Sigmoid colon (tissue), 6 donors: ENCODE measurements at regions not wholly inside any gene's neighbourhood (a gene's known extent, or its start where the extent isn't known, plus 50 kb on each side); places are given as distances from the start of the nearest gene placed in this dataset.

ENCODE experiments used
- DNase-seq: peaks from one replicate; pipeline ENCODE4 v3.0.0-alpha.2; 2019
- H3K27ac ChIP-seq, 4 donors: fragments of 200-600 bp; sonication (generic); one replicate each; pipeline ENCODE4 v1.5.1; 2016 to 2019; ENCODE audit warnings: mild to moderate bottlenecking in 1 of 4
- H3K27me3 ChIP-seq, 3 donors: fragments of 200-600 bp; sonication (generic); one replicate each; pipeline ENCODE4 v1.5.1; 2019; ENCODE audit warnings: mild to moderate bottlenecking in 1 of 3
- H3K36me3 ChIP-seq, 4 donors: fragments of 200-600 bp; sonication (generic); one replicate each; pipeline ENCODE4 v1.5.1; 2016 to 2019
- H3K4me1 ChIP-seq, 4 donors: fragments of 200-600 bp; sonication (generic); one replicate each; pipeline ENCODE4 v1.5.1; 2017 to 2019
- H3K4me3 ChIP-seq, 4 donors: fragments of 200-600 bp; sonication (generic); one replicate each; pipeline ENCODE4 v1.5.1; 2017 to 2019; ENCODE audit warnings: mild to moderate bottlenecking in 2 of 4, moderate library complexity in 1 of 4
- H3K9me3 ChIP-seq, 4 donors: fragments of 200-600 bp in 3 of 4; sonication (generic) in 3 of 4; one replicate each; pipeline versions ENCODE4 v1.5.1 to v1.6.1; 2013 to 2019
- EP300 ChIP-seq, 4 donors: sonication (generic); formaldehyde crosslinking; IDR thresholded peaks; one replicate each; pipeline ENCODE4 v1.6.1; 2017; ENCODE audit warnings: antibody characterized with exemption in 4 of 4
- POLR2A ChIP-seq, 2 donors: fragments of 450-650 bp; IDR thresholded peaks; one replicate each; pipeline ENCODE4 v1.6.1; 2016; ENCODE audit warnings: antibody characterized with exemption in 2 of 2, mild to moderate bottlenecking in 2 of 2, moderate library complexity in 2 of 2
- POLR2AphosphoS5 ChIP-seq, 4 donors: sonication (generic); formaldehyde crosslinking; IDR thresholded peaks; one replicate each; pipeline ENCODE4 v1.6.1; 2017; ENCODE audit warnings: antibody characterized with exemption in 4 of 4
- WGBS, 2 donors: extraction: QIAGEN DNeasy Blood & Tissue Kit; methylation state at CpG; one replicate each; pipeline ENCODE4 v1.1.7; 2013; 5-methylcytosine and 5-hydroxymethylcytosine counted together
- intact Hi-C: fragments of 100-400 bp; cut with DNase I; formaldehyde crosslinking; loops from one replicate; pipeline ENCODE4 v1.15.1; 2023
- TF ChIP-seq, protein P1 (sequence below), 4 experiments: fragments of 450-650 bp in 3 of 4; fragments of 200-600 bp in 1 of 4; IDR thresholded peaks; one replicate each; pipeline ENCODE4 v1.5.1; 2016 to 2019; ENCODE audit warnings: antibody characterized with exemption in 4 of 4, mild to moderate bottlenecking in 3 of 4, moderate library complexity in 2 of 4
- donor health status: healthy with polysubstance abuse.
- donor health status: healthy.

DNA sequence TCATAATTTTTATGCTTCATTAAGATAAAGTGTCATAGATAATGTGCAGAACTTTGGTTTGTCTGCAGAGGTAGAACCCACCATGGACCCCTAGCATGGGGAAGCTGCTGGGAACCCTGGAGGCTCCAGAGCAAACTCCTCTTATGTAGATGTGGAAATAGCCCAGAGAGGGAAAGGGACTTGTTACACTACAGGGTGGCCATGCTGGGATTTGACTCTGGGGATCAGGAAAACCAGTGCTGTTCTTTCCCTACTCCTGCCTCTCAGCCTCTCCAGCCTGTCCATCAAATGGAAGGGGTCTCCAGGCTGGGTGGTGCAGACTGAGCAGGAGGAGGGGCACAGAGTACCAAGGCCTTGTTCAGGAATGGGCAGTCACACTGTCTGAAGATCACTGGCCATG lies 54.2 kb downstream of the MSX1 start:
- H3K9me3 ChIP-seq: no peaks in the 10 kb centered on the region
- no peak overlapping the region for H3K4me3 ChIP-seq
- intact Hi-C loops: no loop called here
- H3K4me1 ChIP-seq: no peaks in the 10 kb centered on the region
- DNase-seq: no peak
- no peak overlapping the region for H3K27ac ChIP-seq
- TF ChIP-seq POLR2AphosphoS5 (IDR thresholded peaks at IDR 0.05): no peak
- H3K27me3 ChIP-seq: no peaks in the 10 kb centered on the region
- no peaks in the 10 kb centered on the region for H3K36me3 ChIP-seq

DNA sequence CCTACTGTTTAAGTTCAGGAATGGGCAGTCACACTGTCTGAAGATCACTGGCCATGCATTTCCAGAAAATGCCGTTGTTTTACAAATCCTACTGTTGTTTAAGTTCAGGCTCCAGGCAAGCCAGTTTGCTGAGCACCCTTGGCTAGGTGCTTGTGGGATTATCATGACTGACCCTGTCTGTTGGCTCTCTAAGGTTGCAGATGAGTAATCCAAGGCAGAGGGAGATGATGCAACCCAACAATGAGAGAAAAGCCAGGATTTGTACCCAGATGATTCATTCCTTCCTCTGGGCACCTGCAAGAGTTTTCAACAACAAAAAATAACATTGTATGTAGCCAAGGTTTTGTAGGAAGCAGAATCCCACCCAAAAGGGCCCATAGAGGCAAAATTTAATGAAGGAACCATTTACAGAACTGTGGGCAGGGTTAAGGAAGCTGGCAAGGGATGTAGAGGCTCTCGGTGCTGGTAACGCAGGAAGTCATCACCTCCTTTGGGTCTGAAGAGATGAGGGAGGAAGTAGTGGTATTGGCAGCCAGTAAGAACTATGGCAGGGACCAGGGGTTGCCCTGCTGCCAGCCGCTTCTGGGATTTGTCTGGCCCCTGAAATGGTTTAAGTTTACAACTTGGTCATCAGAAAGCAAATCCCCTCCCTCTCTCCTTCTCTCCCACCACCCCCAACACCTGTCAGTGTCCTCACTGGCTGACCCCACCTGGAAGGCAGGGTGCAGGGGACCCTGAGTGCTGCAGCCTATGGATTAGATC lies 54.8 kb downstream of the MSX1 start:
- Histone ChIP-seq H3K27me3 (no peaks in the 10 kb centered on the region), H3K9me3 (no peaks in the 10 kb centered on the region), H3K36me3 (no peaks in the 10 kb centered on the region), H3K4me3 (no peak overlapping the region), H3K27ac (peak overlapping the region in 1 of 4 donors; percentile 25), H3K4me1 (no peaks in the 10 kb centered on the region)
- no peak for DNase-seq
- TF ChIP-seq POLR2AphosphoS5 (IDR thresholded peaks at IDR 0.05): no peak
- no peak for TF ChIP-seq POLR2A (IDR thresholded peaks at IDR 0.05)
- TF ChIP-seq, protein P1, sequence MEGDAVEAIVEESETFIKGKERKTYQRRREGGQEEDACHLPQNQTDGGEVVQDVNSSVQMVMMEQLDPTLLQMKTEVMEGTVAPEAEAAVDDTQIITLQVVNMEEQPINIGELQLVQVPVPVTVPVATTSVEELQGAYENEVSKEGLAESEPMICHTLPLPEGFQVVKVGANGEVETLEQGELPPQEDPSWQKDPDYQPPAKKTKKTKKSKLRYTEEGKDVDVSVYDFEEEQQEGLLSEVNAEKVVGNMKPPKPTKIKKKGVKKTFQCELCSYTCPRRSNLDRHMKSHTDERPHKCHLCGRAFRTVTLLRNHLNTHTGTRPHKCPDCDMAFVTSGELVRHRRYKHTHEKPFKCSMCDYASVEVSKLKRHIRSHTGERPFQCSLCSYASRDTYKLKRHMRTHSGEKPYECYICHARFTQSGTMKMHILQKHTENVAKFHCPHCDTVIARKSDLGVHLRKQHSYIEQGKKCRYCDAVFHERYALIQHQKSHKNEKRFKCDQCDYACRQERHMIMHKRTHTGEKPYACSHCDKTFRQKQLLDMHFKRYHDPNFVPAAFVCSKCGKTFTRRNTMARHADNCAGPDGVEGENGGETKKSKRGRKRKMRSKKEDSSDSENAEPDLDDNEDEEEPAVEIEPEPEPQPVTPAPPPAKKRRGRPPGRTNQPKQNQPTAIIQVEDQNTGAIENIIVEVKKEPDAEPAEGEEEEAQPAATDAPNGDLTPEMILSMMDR (IDR thresholded peaks at IDR 0.05): no peak
- no peak for TF ChIP-seq EP300 (IDR thresholded peaks at IDR 0.05)
- WGBS, 2 donors: 74 to 76% methylated on average over 4 of the region's 4 CpGs
- intact Hi-C loops: no loop called here

DNA sequence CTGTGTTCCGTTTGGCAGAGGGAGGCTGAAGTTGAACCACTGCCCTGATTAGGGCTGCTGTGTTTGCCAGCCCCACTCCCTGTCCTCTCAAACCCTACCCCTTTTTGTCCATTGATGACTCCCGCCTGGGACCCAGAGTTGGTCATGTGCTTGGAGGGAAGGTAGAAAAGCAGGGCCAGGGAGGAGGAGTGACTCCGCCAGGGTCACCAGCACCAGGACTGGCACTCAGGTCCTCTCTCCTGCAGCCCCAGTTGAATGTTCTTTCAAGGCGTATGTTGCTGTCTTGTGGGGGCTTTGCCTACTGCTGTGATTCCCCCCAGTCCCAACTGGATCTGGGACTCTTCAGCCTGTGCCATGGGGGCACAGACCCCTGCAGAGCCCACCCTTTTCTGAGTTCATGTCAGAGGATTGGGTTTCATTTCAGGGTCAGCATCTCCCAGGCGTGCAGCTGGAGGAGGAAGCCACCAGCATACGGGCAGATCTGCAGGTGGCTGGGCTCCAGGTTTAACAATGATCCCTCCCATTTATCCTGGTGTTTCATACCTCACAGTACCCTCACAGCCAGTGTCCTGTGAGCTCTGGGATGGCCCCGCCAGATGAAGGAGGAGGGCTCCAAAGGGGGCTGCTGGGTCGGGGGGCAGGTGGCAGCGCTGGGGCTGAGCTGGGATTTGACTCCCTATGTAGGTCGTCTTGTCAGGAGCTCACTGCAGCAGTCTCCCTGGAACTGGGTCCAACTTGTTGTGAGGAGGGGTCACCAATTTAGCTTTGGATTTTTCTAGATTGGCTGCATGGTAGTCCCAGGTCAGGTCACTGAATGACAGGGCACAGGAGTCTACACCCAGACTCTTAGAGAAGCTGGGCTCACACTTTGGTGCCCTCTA lies 55.7 kb downstream of the MSX1 start:
- intact Hi-C loops: no loop called here
- Histone ChIP-seq H3K9me3 (no peaks in the 10 kb centered on the region), H3K36me3 (no peaks in the 10 kb centered on the region), H3K27ac (no peak overlapping the region), H3K27me3 (no peaks in the 10 kb centered on the region), H3K4me3 (no peak overlapping the region), H3K4me1 (no peaks in the 10 kb centered on the region)
- 79 to 84% methylated on average over 10 of the region's 10 CpGs for WGBS, 2 donors
- TF ChIP-seq POLR2A (IDR thresholded peaks at IDR 0.05) (no peak), EP300 (IDR thresholded peaks at IDR 0.05) (no peak)
- no peak for DNase-seq

DNA sequence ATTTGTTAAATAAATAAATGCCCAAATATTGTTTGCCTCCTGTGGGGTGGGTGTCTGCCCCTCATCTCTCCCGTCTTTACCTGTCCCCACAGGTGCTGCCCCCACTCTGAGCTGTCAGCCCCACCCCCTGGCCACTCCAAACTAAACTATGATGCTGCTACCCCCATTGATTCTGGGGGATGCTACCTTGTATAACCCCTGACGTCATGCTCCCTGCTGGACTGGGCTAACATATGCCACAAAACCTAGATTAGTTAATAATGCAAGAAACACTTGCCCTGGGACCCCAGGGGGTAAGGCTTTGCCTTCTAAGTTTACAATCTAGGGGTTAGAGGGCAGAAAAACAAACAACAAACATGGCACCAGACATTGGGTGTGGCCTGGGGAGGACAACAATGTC lies 58.6 kb downstream of the MSX1 start:
- H3K9me3 ChIP-seq: no peaks in the 10 kb centered on the region
- DNase-seq: no peak
- intact Hi-C loops: no loop called here
- H3K36me3 ChIP-seq: no peaks in the 10 kb centered on the region
- 39 to 69% methylated on average over 2 of the region's 2 CpGs for WGBS, 2 donors
- no peak overlapping the region for H3K27ac ChIP-seq
- H3K4me3 ChIP-seq: no peak overlapping the region
- TF ChIP-seq EP300 (IDR thresholded peaks at IDR 0.05): no peak
- no peak for TF ChIP-seq POLR2A (IDR thresholded peaks at IDR 0.05)
- TF ChIP-seq POLR2AphosphoS5 (IDR thresholded peaks at IDR 0.05): no peak
- TF ChIP-seq, protein P1 (IDR thresholded peaks at IDR 0.05): no peak
- H3K27me3 ChIP-seq: no peaks in the 10 kb centered on the region
- H3K4me1 ChIP-seq: no peaks in the 10 kb centered on the region

DNA sequence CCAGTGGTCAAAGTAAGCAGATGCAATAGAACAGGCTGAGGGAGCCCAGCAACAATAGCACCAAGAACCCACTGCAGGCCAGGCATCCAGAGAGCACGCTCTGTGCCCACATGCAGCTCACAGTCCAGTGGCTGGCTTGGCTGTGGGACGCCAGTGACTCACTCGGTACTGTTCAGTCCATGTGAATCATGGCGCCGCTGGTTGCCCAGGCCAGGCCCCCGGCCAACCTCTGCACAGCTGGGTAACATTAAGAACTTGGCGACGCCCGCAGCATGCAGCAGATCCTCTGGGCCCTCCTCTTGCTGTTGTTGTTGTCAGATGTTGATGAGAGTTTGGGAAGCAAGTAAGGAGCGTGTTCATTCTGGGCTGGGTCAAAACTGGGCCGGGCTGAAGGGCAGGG lies 60.5 kb downstream of the MSX1 start:
- H3K4me1 ChIP-seq: no peaks in the 10 kb centered on the region
- H3K27ac ChIP-seq: no peak overlapping the region
- DNase-seq: no peak
- 83 to 88% methylated on average over 11 of the region's 11 CpGs for WGBS, 2 donors
- H3K9me3 ChIP-seq: no peaks in the 10 kb centered on the region
- H3K27me3 ChIP-seq: no peaks in the 10 kb centered on the region
- no peak overlapping the region for H3K4me3 ChIP-seq
- TF ChIP-seq, protein P1 (IDR thresholded peaks at IDR 0.05): no peak
- TF ChIP-seq EP300 (IDR thresholded peaks at IDR 0.05): no peak
- no peak for TF ChIP-seq POLR2AphosphoS5 (IDR thresholded peaks at IDR 0.05)
- no peak for TF ChIP-seq POLR2A (IDR thresholded peaks at IDR 0.05)
- no peaks in the 10 kb centered on the region for H3K36me3 ChIP-seq
- intact Hi-C loops: no loop called here
